CD4-positive, alpha-beta memory T cell (primary cell): ENCODE measurements at regions not wholly inside any gene's neighbourhood (a gene's known extent, or its start where the extent isn't known, plus 50 kb on each side); places are given as distances from the start of the nearest gene placed in this dataset.

ENCODE experiments used
- CTCF ChIA-PET: fragments of 350-600 bp; sonication (Branson Sonifier 250); formaldehyde crosslinking; loops from one replicate; lab custom pipeline; 2021; ENCODE audit warnings: inconsistent platforms; ENCODE audit not compliant: partially characterized antibody; lab: Charles Lee
- POLR2A ChIA-PET: fragments of 350-600 bp; sonication (Branson Sonifier 250); formaldehyde crosslinking; loops from one replicate; lab custom pipeline; 2021; ENCODE audit not compliant: partially characterized antibody; lab: Charles Lee
- DNase-seq, 5 donors: peaks; one replicate each; pipeline versions ENCODE4 v3.0.0 to v3.0.0-alpha.2; 2020 to 2022; ENCODE audit warnings: mixed read lengths in 1 of 5
- H3K27ac ChIP-seq: one replicate; pipeline ENCODE4 v1.7.0; 2013; ENCODE audit warnings: low read depth, low read length
- H3K27me3 ChIP-seq: 2 replicates; pipeline ENCODE4 v1.7.0; 2013; ENCODE audit warnings: mild to moderate bottlenecking, low read length, moderate library complexity; ENCODE audit not compliant: insufficient read depth
- H3K36me3 ChIP-seq: 2 replicates; pipeline ENCODE4 v1.7.0; 2013; ENCODE audit warnings: mild to moderate bottlenecking, low read length, moderate library complexity; ENCODE audit not compliant: insufficient read depth
- H3K4me1 ChIP-seq: 2 replicates; pipeline ENCODE4 v1.7.0; 2013; ENCODE audit warnings: mild to moderate bottlenecking, low read length, moderate library complexity; ENCODE audit not compliant: insufficient read depth
- H3K4me3 ChIP-seq, 2 donors: one replicate each; pipeline ENCODE4 v1.7.0; 2013; ENCODE audit warnings: low read length in 2 of 2, mild to moderate bottlenecking in 1 of 2
- H3K9me3 ChIP-seq, 2 donors: one replicate each; pipeline ENCODE4 v1.7.0; 2013; ENCODE audit warnings: low read length in 2 of 2, control low read depth in 1 of 2; ENCODE audit not compliant: control insufficient read depth in 1 of 2
- H3K27ac Mint-ChIP-seq, 7 donors: one replicate each; pipeline ENCODE4 v1.8.0; 2020 to 2021; ENCODE audit warnings: mixed read lengths in 7 of 7, mild to moderate bottlenecking in 6 of 7, inconsistent platforms in 3 of 7, moderate library complexity in 3 of 7
- H3K27me3 Mint-ChIP-seq, 2 donors: one replicate each; pipeline ENCODE4 v1.8.0; 2020 to 2021; ENCODE audit warnings: mixed read lengths in 2 of 2
- H3K36me3 Mint-ChIP-seq, 2 donors: one replicate each; pipeline ENCODE4 v1.8.0; 2020 to 2021; ENCODE audit warnings: mixed read lengths in 2 of 2, inconsistent platforms in 1 of 2, mild to moderate bottlenecking in 1 of 2
- H3K4me1 Mint-ChIP-seq, 4 donors: one replicate each; pipeline ENCODE4 v1.8.0; 2020 to 2021; ENCODE audit warnings: mixed read lengths in 4 of 4, mild to moderate bottlenecking in 1 of 4
- H3K4me3 Mint-ChIP-seq, 8 donors: one replicate each; pipeline ENCODE4 v1.8.0; 2020 to 2021; ENCODE audit warnings: mixed read lengths in 8 of 8, mild to moderate bottlenecking in 7 of 8, moderate library complexity in 6 of 8, inconsistent platforms in 3 of 8
- H3K9me3 Mint-ChIP-seq, 8 donors: one replicate each; pipeline ENCODE4 v1.8.0; 2020 to 2021; ENCODE audit warnings: mixed read lengths in 8 of 8, mild to moderate bottlenecking in 5 of 8, inconsistent platforms in 3 of 8, moderate library complexity in 1 of 8
- intact Hi-C: fragments of 100-400 bp; cut with micrococcal nuclease; formaldehyde crosslinking; loops from one replicate; pipeline ENCODE4 v1.15.1; 2023

- no peaks in the 10 kb centered on the region for H3K27me3 ChIP-seq
- ChIA-PET POLR2A (no interaction called here), CTCF (no interaction called here)
- Mint-ChIP-seq H3K4me1 (no peaks in the 10 kb centered on the region), H3K27ac (no peak overlapping the region), H3K9me3 (peaks cover 0 to 2% (median 0%) of the 10 kb centered on the region in 8 donors), H3K27me3 (peaks cover 2 to 3% of the 10 kb centered on the region in 2 donors), H3K4me3 (no peak overlapping the region), H3K36me3 (no peaks in the 10 kb centered on the region)
- H3K27ac ChIP-seq = no peak overlapping the region
- H3K4me3 ChIP-seq = no peak overlapping the region
- no peaks in the 10 kb centered on the region for H3K9me3 ChIP-seq
- DNase-seq = no peak
- intact Hi-C loops = no loop called here
- no peaks in the 10 kb centered on the region for H3K4me1 ChIP-seq
- no peaks in the 10 kb centered on the region for H3K36me3 ChIP-seq
Measured at GRCh38 chr10:10197423-10197822, 820.2 kb upstream of the CELF2 start.

- Histone ChIP-seq H3K4me3 (no peak overlapping the region), H3K9me3 (no peaks in the 10 kb centered on the region), H3K36me3 (no peaks in the 10 kb centered on the region), H3K27me3 (no peaks in the 10 kb centered on the region), H3K27ac (no peak overlapping the region), H3K4me1 (no peaks in the 10 kb centered on the region)
- Mint-ChIP-seq H3K27me3 (peaks cover 2 to 3% of the 10 kb centered on the region in 2 donors), H3K27ac (no peak overlapping the region), H3K9me3 (peaks cover 0 to 5% (median under 1%) of the 10 kb centered on the region in 8 donors), H3K4me1 (no peaks in the 10 kb centered on the region), H3K36me3 (no peaks in the 10 kb centered on the region), H3K4me3 (no peak overlapping the region)
- CTCF ChIA-PET = no interaction called here
- POLR2A ChIA-PET = no interaction called here
- DNase-seq = no peak
- intact Hi-C loops = no loop called here
Measured at GRCh38 chr10:10198363-10198762, 819.3 kb upstream of the CELF2 start.

GRCh38 chr10:10204415-10204814, 813.3 kb upstream of the CELF2 start:
- no peaks in the 10 kb centered on the region for H3K27me3 Mint-ChIP-seq
- H3K4me3 Mint-ChIP-seq = no peak overlapping the region
- DNase-seq = no peak
- intact Hi-C loops = no loop called here
- POLR2A ChIA-PET = no interaction called here
- peaks cover 0 to 19% (median 7%) of the 10 kb centered on the region in 8 donors for H3K9me3 Mint-ChIP-seq
- H3K4me1 ChIP-seq = no peaks in the 10 kb centered on the region
- CTCF ChIA-PET = no interaction called here
- no peaks in the 10 kb centered on the region for H3K27me3 ChIP-seq
- no peaks in the 10 kb centered on the region for H3K36me3 Mint-ChIP-seq
- no peaks in the 10 kb centered on the region for H3K9me3 ChIP-seq
- no peaks in the 10 kb centered on the region for H3K4me1 Mint-ChIP-seq
- H3K4me3 ChIP-seq = no peak overlapping the region
- no peak overlapping the region for H3K27ac Mint-ChIP-seq
- H3K27ac ChIP-seq = no peak overlapping the region
- H3K36me3 ChIP-seq = no peaks in the 10 kb centered on the region

GRCh38 chr10:10205906-10206305, 811.8 kb upstream of the CELF2 start:
- Histone ChIP-seq H3K27ac (no peak overlapping the region), H3K4me3 (no peak overlapping the region), H3K9me3 (no peaks in the 10 kb centered on the region), H3K4me1 (no peaks in the 10 kb centered on the region), H3K36me3 (no peaks in the 10 kb centered on the region), H3K27me3 (no peaks in the 10 kb centered on the region)
- H3K36me3 Mint-ChIP-seq = no peaks in the 10 kb centered on the region
- intact Hi-C loops = no loop called here
- H3K9me3 Mint-ChIP-seq = peaks cover 0 to 19% (median 7%) of the 10 kb centered on the region in 8 donors
- DNase-seq = no peak
- ChIA-PET CTCF (no interaction called here), POLR2A (no interaction called here)
- no peaks in the 10 kb centered on the region for H3K27me3 Mint-ChIP-seq
- H3K4me1 Mint-ChIP-seq = no peaks in the 10 kb centered on the region
- no peak overlapping the region for H3K27ac Mint-ChIP-seq
- no peak overlapping the region for H3K4me3 Mint-ChIP-seq

- POLR2A ChIA-PET = no interaction called here
- H3K9me3 Mint-ChIP-seq = peaks cover 0 to 19% (median 7%) of the 10 kb centered on the region in 8 donors
- no peaks in the 10 kb centered on the region for H3K36me3 Mint-ChIP-seq
- H3K4me1 Mint-ChIP-seq = no peaks in the 10 kb centered on the region
- CTCF ChIA-PET = no interaction called here
- H3K27me3 ChIP-seq = no peaks in the 10 kb centered on the region
- H3K4me3 Mint-ChIP-seq = no peak overlapping the region
- no peak overlapping the region for H3K27ac ChIP-seq
- DNase-seq = no peak
- intact Hi-C loops = no loop called here
- H3K9me3 ChIP-seq = no peaks in the 10 kb centered on the region
- H3K4me1 ChIP-seq = no peaks in the 10 kb centered on the region
- peaks cover 2% of the 10 kb centered on the region in 2 donors for H3K27me3 Mint-ChIP-seq
- H3K4me3 ChIP-seq = no peak overlapping the region
- no peaks in the 10 kb centered on the region for H3K36me3 ChIP-seq
- H3K27ac Mint-ChIP-seq = no peak overlapping the region
Measured at GRCh38 chr10:10207538-10207937, 810.1 kb upstream of the CELF2 start.

GRCh38 chr10:10208196-10208595, 809.5 kb upstream of the CELF2 start:
- Histone ChIP-seq H3K4me3 (no peak overlapping the region), H3K4me1 (no peaks in the 10 kb centered on the region), H3K36me3 (no peaks in the 10 kb centered on the region), H3K27ac (no peak overlapping the region), H3K9me3 (no peaks in the 10 kb centered on the region), H3K27me3 (no peaks in the 10 kb centered on the region)
- intact Hi-C loops = no loop called here
- Mint-ChIP-seq H3K36me3 (no peaks in the 10 kb centered on the region), H3K27me3 (peaks cover 2% of the 10 kb centered on the region in 2 donors), H3K4me3 (no peak overlapping the region), H3K4me1 (no peaks in the 10 kb centered on the region), H3K27ac (no peak overlapping the region), H3K9me3 (peaks cover 0 to 19% (median 7%) of the 10 kb centered on the region in 8 donors)
- no peak for DNase-seq
- ChIA-PET POLR2A (no interaction called here), CTCF (no interaction called here)

- Histone ChIP-seq H3K9me3 (no peaks in the 10 kb centered on the region), H3K4me3 (no peak overlapping the region), H3K36me3 (no peaks in the 10 kb centered on the region), H3K27ac (no peak overlapping the region), H3K27me3 (no peaks in the 10 kb centered on the region), H3K4me1 (no peaks in the 10 kb centered on the region)
- ChIA-PET CTCF (no interaction called here), POLR2A (no interaction called here)
- intact Hi-C loops = no loop called here
- no peak overlapping the region for H3K27ac Mint-ChIP-seq
- peaks cover 0 to 11% (median 6%) of the 10 kb centered on the region in 8 donors for H3K9me3 Mint-ChIP-seq
- no peaks in the 10 kb centered on the region for H3K36me3 Mint-ChIP-seq
- DNase-seq = no peak
- no peak overlapping the region for H3K4me3 Mint-ChIP-seq
- peaks cover 2% of the 10 kb centered on the region in 2 donors for H3K27me3 Mint-ChIP-seq
- H3K4me1 Mint-ChIP-seq = no peaks in the 10 kb centered on the region
Measured at GRCh38 chr10:10209167-10209566, 808.5 kb upstream of the CELF2 start.

- Histone ChIP-seq H3K4me3 (no peak overlapping the region), H3K27me3 (no peaks in the 10 kb centered on the region), H3K36me3 (no peaks in the 10 kb centered on the region), H3K4me1 (no peaks in the 10 kb centered on the region), H3K27ac (no peak overlapping the region), H3K9me3 (no peaks in the 10 kb centered on the region)
- no peak overlapping the region for H3K4me3 Mint-ChIP-seq
- H3K27ac Mint-ChIP-seq = no peak overlapping the region
- ChIA-PET CTCF (no interaction called here), POLR2A (no interaction called here)
- intact Hi-C loops = no loop called here
- H3K36me3 Mint-ChIP-seq = no peaks in the 10 kb centered on the region
- peaks cover 3 to 6% of the 10 kb centered on the region in 2 donors for H3K27me3 Mint-ChIP-seq
- no peak for DNase-seq
- peaks cover 0 to 2% (median 0%) of the 10 kb centered on the region in 8 donors for H3K9me3 Mint-ChIP-seq
- H3K4me1 Mint-ChIP-seq = no peaks in the 10 kb centered on the region
Measured at GRCh38 chr10:10211409-10211808, 806.3 kb upstream of the CELF2 start.
